Cerebellar nuclear complex (tissue), 1 donor: ENCODE measurements at regions not wholly inside any gene's neighbourhood (a gene's known extent, or its start where the extent isn't known, plus 50 kb on each side); places are given as distances from the start of the nearest gene placed in this dataset.
"Not testable (repeated sequence)": the region's sequence is repeated elsewhere in the genome, so short reads cannot be mapped to it uniquely, and the experiment has no call there.

Experiments
- DNase-seq, 2 experiments: peaks; one replicate each; lab custom pipeline; 2025; lab: John Stamatoyannopoulos, UW

- no peak for DNase-seq
Measured at GRCh38 chr2:2742726-2743125, 411.7 kb upstream of the MYT1L start.

DNA sequence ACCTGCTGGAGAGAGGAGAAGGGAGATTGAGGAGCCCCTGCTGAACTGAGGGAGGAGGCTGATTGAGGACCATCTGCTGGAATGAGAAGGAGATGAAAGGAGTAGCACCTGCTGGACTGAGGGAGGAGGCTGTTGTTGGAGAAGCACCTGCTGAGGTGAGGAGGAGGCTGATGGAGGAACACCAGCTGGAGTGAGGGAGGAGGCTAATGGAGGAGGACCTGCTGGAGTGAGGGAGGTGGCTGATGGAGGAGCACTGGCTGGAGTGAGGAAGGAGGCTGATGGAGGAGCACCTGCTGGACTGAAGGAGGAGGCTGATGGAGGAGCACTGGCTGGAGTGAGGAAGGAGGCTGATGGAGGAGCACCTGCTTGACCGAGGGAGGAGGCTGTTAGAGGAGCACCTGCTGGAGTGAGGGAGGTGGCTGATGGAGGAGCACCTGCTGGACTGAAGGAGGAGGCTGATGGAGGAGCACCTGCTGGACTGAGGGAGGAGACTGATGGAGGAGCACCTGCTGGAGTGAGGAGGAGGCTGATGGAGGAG lies 409.2 kb upstream of the MYT1L start:
- no peak for DNase-seq

DNA sequence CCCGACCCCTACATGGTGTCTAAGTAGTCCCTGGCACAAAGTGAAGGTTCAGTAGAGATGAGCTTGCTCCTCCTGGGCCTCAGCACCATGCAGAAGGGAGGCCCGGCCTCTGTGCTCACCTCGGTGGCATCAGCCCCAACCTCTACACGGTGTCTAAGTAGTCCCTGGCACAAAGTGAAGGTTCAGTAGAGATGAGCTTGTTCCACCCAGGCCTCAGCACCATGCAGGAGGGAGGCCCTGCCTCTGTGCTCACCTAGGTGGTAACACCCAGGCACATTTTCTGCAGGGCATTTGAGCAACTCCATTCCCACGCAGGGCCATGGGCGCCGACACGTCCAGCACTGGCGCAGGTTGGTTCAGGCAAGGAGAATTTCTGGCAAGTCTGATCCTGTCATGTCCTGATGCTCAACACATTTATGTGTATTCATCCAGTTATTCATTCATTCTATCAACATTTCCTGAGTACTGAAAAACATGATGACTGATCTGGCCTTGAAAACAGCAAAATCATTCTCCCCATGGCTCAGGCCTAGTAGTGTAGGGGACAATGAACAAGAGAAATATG lies 408.2 kb upstream of the MYT1L start:
- DNase-seq = no peak

DNA sequence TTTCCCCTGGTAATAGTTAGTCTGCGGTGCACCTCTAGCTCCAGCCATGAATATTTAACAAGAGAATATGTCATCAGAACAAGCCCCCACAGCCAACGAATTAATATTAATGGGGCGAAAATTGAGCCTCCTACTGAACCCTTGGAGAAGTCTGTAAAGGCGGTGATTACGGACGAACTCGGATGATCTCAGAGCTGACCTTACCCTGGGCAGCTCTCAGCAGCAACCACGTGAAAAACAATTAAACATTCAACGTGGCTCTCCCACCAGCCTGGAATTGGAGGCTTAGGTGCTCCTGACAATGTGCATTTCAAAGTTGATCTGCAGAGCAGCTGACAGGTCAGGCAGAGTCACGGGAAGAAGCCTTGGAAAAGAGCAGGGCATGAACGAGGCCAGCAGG lies 407.6 kb upstream of the MYT1L start:
- DNase-seq = no peak

GRCh38 chr2:2738276-2738675 lies 407.2 kb upstream of the MYT1L start:
- DNase-seq = no peak

DNA sequence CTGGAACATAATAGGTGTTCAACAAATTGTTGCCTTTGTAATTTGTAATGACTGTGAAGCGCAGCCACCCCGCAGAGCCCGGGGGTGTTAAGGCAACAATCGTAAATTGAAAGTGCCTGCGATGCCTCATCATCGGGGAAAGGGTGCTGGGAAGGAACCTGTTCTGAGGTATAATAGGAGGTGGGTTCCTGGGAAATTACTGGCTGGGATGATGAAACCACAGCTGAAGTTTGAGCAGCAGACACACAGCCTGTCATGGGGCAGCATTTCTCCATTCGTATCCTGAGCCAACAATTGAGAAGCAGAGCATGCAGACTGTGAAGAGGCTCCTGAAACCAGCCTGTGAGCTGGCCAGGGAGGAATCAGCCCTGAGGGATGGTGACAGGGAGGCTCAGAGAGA lies 404.0 kb upstream of the MYT1L start:
- no peak for DNase-seq

DNA sequence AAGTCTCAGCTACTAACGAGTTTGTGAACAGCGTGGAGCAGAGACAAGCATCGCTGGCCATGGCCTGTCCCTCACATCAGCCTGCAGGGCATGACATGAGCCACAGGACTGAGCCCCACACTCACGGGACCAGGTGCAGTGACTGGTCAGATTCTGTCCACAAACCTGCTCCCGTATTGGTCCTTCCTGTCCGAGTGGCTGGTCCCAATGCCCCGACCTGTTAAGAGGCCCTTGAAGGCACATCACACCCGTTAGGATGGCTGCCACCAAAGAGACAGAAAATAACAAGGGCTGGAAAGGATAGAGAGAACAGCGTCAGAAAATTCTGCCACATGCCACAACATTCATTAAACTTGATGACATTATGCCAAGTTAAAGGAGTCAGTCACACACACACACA lies 403.2 kb upstream of the MYT1L start:
- no peak for DNase-seq

- no peak for DNase-seq
Measured at GRCh38 chr2:2733818-2734217, 402.7 kb upstream of the MYT1L start.

DNA sequence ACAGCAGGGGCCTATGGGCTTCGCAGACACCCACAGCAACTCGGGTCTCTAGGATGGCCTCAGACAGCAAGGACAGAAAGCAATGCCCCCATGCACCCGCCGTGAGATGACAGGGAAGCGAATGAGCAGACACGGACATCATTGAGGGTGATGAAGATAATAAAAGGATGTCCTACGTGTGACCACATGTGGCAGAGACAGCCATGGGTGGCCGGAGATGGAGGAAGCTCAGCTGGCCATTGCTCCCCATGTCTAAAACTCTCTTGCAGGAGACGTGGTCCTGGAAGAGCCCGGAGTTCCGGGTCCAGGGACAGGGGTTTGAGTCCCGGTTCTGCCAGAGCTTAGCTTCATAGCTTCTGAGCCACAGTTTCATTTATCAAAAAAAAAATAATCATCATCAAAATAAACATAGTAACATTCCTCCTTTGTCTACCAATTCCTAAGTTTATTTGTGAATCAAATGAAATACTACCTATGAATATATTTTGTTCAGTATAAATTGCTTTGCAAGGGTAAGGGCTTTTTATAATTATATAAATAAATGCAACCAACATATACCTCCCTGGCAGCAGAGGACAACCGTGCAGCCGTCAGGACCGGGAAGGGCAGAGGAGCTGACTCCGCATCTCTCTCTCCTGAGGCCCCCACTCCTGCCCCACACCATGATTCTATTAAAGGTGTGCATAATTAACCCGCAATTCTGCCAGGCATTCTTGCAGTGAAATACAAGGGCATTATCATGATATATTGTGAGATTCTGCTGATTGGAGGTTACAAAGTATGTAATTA lies 401.4 kb upstream of the MYT1L start:
- DNase-seq = no peak

- DNase-seq = no peak
Measured at GRCh38 chr2:2731816-2732284, 400.8 kb upstream of the MYT1L start.

- no peak for DNase-seq
Measured at GRCh38 chr2:2731101-2731815, 400.2 kb upstream of the MYT1L start.

DNA sequence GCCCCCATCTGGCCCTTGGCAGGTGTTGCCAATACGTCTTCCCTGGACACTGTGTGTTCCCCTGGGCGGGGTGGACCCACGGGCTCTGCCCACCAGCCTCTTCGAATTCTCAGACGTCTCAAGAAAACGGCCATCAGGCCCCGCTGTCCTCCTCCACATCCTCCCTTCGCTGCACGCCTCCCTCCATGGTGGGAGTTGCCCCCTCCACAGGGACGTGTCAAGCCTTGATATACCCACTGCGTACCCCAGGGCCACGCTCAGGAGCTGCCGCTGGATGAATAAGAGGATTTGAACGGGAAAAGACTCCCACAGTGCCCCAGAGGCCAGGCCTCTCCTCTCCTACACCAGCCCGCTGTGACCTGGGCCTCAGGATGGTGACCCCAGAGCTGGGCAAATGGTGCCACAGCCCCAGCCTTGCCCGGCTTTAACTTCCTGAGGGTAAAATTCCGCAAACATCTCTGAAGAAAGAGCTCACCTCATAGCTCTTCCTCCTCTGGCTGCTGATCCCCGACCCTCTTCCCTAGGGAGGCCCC lies 399.3 kb upstream of the MYT1L start:
- no peak for DNase-seq

GRCh38 chr2:2729246-2729645 lies 398.2 kb upstream of the MYT1L start:
- DNase-seq = no peak

DNA sequence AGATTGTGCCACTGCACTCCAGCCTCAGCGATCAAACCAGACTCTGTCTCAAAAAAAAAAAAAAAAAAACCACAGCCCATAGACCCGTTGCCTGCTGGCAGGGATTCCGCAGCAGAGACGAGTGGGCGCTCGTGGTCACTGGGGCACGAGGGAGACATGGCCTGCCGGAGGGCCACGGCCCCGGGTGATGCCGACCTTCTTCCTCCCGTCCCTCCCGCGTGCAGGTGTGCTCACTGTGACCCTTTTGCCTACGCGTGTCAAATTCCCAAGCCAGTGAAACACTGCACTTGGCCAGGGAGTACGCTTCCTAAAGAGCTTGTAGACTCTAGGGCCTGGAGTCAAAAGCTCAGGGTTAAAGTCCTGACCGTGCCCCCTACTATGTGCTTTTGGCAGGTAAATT lies 397.6 kb upstream of the MYT1L start:
- no peak for DNase-seq

GRCh38 chr2:2727876-2728511 lies 396.9 kb upstream of the MYT1L start:
- no peak for DNase-seq

DNA sequence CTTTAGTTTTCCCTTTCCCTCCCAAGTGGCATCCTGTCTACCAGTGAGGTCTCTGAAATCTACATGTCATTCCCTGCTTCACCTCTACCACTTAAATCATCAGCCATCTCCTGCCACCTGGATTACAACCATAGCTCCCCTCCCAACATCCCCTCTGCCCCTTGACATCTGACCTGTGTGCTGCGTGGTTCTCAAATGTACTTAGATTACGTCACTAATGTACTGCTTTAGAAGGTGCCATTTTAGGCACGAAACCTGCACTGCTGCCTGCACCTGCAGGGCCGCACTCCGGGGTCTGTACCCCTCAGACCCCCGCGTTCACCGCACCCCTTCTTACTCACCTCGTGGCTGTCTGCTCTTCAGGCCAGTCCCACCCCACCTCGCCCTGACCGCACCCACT lies 395.1 kb upstream of the MYT1L start:
- no peak for DNase-seq

DNA sequence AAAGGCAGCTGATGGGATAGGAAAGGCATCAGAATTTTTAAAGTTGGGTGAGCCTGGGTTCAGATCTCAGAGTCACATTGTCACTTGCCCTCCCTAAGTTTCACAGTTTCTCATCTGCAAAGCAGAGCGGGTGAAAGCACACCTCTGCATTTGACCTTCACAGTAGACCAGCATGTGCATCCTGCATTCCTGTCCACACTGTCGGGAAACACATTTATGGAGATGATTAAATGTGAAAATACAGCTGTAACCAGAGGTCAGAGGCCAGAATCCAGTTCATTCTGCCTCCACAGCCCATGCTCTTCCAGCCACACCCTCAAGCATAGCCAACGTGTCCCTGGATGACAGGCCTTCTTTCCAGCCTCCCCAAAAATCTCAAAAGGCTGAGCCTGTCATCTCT lies 392.0 kb upstream of the MYT1L start:
- DNase-seq = no peak

GRCh38 chr2:2721296-2721835 lies 390.3 kb upstream of the MYT1L start:
- no peak for DNase-seq

- DNase-seq = not testable (repeated sequence)
Measured at GRCh38 chr2:2720806-2721205, 389.7 kb upstream of the MYT1L start.

GRCh38 chr2:2720351-2720750 lies 389.3 kb upstream of the MYT1L start:
- no peak for DNase-seq

GRCh38 chr2:2719781-2720180 lies 388.7 kb upstream of the MYT1L start:
- DNase-seq = no peak

DNA sequence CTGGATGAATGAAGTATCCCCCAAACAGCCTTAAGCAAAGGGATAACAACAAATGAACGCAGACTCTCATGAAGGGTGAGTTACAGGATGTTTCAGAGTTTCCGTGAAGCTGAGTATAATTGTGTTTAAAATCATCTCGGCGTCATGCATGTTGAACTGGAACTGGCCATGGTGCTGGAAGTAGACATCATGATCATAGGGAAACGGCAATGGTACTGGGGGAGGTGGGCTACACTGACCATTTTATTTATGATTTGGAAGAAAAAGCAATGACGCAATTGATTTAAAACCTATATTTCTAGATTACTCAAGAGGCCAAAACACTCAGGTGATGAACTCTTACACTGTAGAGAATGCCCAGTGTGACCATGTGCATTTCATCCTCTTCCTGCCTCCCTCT lies 387.9 kb upstream of the MYT1L start:
- no peak for DNase-seq
